ENCODE measurements at regions not wholly inside any gene's neighbourhood (a gene's known extent, or its start where the extent isn't known, plus 50 kb on each side); places are given as distances from the start of the nearest gene placed in this dataset.

DNA sequence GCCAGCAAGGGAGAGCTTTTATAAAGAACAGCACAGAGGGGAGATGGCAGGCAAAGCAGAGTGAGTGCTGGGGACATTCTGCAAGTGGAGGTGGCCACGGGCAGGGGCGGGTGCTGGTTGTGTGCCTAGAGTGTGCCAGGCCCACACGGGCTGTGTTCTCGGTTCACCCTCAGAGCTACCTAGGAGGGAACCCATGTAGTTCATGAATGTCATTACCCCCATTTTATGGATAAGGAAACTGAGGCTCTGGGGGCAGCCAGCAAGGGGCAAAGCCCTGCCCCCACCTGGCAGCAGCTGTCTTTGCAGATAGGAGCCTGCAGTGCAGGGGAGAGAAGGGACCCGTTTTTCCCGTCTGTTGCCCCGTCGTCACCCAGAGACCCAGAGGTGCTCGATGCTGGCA, 85.2 kb upstream of the NCOR2 start:
- no peak for DNase-seq (ENCODE audit: low read depth)
- TF ChIP-seq CTCF (IDR thresholded peaks at IDR 0.05; ENCODE audit: insufficient read depth, low read depth, low read length, missing control alignments), result no peak
- H3K4me3 ChIP-seq (ENCODE audit: low read length), result no peak overlapping the region

- no peak overlapping the region for H3K4me3 ChIP-seq (ENCODE audit: low read length)
- no peak for TF ChIP-seq CTCF (IDR thresholded peaks at IDR 0.05; ENCODE audit: insufficient read depth, low read depth, low read length, missing control alignments)
- DNase-seq (ENCODE audit: low read depth), result no peak
Measured at GRCh38 chr12:124651516-124652273, 84.3 kb upstream of the NCOR2 start.

GRCh38 chr12:124650912-124651311, 83.5 kb upstream of the NCOR2 start:
- H3K4me3 ChIP-seq (ENCODE audit: low read length), result no peak overlapping the region
- no peak for DNase-seq (ENCODE audit: low read depth)
- TF ChIP-seq CTCF (IDR thresholded peaks at IDR 0.05; ENCODE audit: insufficient read depth, low read depth, low read length, missing control alignments), result no peak

DNA sequence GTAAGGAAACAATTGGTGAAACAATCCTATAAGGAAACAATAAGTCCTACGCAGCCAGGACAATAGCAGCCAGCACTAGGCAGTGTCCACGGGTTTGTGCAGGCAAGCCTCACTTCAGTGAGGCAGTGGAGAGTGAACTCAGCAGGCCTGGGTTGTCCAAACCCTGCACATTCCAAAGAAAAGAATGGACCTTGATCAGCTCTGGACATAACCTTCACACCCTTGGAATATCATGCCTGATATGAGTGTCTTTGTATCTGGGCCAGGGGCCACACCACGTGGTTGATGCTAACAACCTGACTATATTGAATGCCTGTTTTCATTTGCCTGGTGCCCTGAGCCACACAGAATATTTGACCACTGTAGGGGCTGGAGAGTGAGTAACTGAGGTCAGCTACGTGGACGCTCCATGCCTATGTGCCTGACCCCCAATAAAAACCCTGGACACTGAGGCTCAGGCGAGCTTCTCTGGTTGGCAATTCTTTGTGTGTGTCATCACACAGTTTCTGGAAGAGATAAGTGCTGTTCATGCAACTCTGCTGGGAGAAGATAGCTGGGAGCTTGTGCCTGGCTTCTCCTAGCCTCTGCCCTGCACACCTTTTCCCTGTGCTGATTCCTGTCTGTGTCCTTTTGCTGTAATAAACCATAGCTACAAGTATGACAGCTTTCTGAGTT, 81.4 kb upstream of the NCOR2 start:
- TF ChIP-seq CTCF (IDR thresholded peaks at IDR 0.05; ENCODE audit: insufficient read depth, low read depth, low read length, missing control alignments), result no peak
- H3K4me3 ChIP-seq (ENCODE audit: low read length), result no peak overlapping the region

GRCh38 chr12:124647316-124647715, 79.9 kb upstream of the NCOR2 start:
- DNase-seq (ENCODE audit: low read depth), result no peak
- TF ChIP-seq CTCF (IDR thresholded peaks at IDR 0.05; ENCODE audit: insufficient read depth, low read depth, low read length, missing control alignments), result no peak
- H3K4me3 ChIP-seq (ENCODE audit: low read length), result no peak overlapping the region

More for the DNA sequence above, 81.4 kb upstream of the NCOR2 start:
- no peak for DNase-seq (ENCODE audit: low read depth)

DNA sequence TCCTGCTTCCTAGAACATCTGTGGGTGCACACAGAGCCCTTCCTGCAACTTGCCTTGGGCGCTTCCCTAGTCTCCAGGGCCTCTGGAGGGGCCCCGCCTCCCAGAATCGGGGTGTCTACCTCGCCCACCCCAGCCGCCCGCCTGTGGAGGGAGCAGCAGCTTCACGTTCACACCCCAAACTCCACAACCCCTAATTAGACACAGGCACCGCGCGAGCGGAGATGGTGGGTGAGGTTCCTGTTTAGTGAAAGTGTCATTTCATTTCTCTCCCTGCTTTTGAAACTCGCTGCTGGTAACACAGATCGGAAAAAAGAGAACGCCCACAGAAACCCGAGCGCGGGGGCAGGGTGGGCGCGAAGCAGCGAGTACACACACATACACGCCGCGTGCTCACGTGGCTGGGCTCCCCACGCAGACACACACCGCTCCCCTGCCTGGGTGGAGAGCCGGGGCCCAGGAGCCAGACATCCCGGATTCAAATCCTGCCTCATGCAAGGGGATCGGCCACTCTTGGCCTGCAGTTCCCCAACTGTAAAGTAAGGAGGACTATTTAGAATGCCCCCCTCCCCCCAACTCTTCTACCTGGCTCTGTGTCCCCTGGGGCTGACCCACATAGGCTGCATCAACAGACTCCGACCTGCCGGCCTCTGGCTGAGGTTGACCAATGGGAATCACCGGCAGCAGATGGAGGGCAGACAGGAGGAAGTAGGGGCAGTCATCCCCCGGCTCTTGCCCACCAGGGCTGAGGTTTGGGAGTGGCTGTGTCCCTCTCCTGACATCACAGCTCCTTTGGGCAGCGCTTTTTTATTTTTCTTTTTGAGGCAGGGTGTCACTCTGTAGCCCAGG, 79.2 kb upstream of the NCOR2 start:
- no peak overlapping the region for H3K4me3 ChIP-seq (ENCODE audit: low read length)
- no peak for TF ChIP-seq CTCF (IDR thresholded peaks at IDR 0.05; ENCODE audit: insufficient read depth, low read depth, low read length, missing control alignments)
- DNase-seq (ENCODE audit: low read depth), result no peak

Data from epithelial cell of esophagus (primary cell).